Activated CD8-positive, alpha-beta memory T cell treated with anti-CD3 and anti-CD28 coated beads, Interleukin-2, amount 10 ng/mL, durations not matched to agents 7 days and 5 days (primary cell): ENCODE measurements at regions not wholly inside any gene's neighbourhood (a gene's known extent, or its start where the extent isn't known, plus 50 kb on each side); places are given as distances from the start of the nearest gene placed in this dataset.
"Not testable (repeated sequence)": the region's sequence is repeated elsewhere in the genome, so short reads cannot be mapped to it uniquely, and the experiment has no call there.

Source experiments
- ATAC-seq: fragments of 150-1000 bp; cut with Tn5 transposase; one replicate; pipeline ENCODE4 v1.10.0; 2021; ENCODE audit warnings: moderate library complexity
- CTCF ChIA-PET: fragments of 350-600 bp; sonication (Branson Sonifier 250); formaldehyde crosslinking; loops from one replicate; lab custom pipeline; 2021; ENCODE audit warnings: antibody characterized with exemption; lab: Charles Lee
- DNase-seq: peaks from one replicate; pipeline ENCODE4 v3.0.0-alpha.2; 2020
- H3K27ac Mint-ChIP-seq: one replicate; pipeline ENCODE4 v1.8.0; 2021; ENCODE audit warnings: mild to moderate bottlenecking, mixed read lengths
- H3K27me3 Mint-ChIP-seq: one replicate; pipeline ENCODE4 v1.8.0; 2021; ENCODE audit warnings: mixed read lengths
- H3K36me3 Mint-ChIP-seq: one replicate; pipeline ENCODE4 v1.8.0; 2021; ENCODE audit warnings: mild to moderate bottlenecking, mixed read lengths
- H3K4me1 Mint-ChIP-seq: one replicate; pipeline ENCODE4 v1.8.0; 2021; ENCODE audit warnings: mixed read lengths
- H3K4me3 Mint-ChIP-seq: one replicate; pipeline ENCODE4 v1.8.0; 2021; ENCODE audit warnings: mild to moderate bottlenecking, moderate library complexity, mixed read lengths
- H3K9me3 Mint-ChIP-seq: one replicate; pipeline ENCODE4 v1.8.0; 2022; ENCODE audit warnings: low read depth, mixed read lengths

DNA sequence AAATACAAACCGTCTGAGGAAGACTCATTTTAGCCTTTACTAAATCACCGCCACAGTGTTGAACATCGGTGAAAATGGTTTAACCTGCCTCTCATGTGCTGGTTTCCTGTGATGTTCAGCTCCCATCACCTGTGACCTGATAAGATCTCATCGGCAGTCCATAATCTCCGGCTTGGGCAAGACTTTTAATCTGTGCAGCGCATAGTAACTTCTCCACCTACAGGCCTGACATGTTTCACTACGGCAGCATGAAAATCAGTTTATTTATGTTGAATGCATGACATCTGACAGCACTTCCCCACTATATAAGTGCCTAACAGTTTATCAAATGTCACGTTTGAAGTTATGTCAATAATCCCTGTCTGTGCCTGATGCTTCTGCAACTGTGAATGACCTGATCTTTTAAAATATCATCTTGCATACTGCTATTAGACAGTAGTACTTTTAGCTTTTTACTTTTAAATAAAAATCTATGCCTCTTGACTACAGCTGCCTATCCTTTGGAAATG lies 1919.8 kb upstream of the AGA start:
- no peaks in the 10 kb centered on the region for H3K4me1 Mint-ChIP-seq
- DNase-seq (no peak), ATAC-seq (no peak)
- H3K27me3 Mint-ChIP-seq: no peaks in the 10 kb centered on the region
- CTCF ChIA-PET: no interaction called here
- no peak overlapping the region for H3K4me3 Mint-ChIP-seq
- H3K27ac Mint-ChIP-seq: no peak overlapping the region
- no peaks in the 10 kb centered on the region for H3K36me3 Mint-ChIP-seq
- peaks cover 3% of the 10 kb centered on the region for H3K9me3 Mint-ChIP-seq

DNA sequence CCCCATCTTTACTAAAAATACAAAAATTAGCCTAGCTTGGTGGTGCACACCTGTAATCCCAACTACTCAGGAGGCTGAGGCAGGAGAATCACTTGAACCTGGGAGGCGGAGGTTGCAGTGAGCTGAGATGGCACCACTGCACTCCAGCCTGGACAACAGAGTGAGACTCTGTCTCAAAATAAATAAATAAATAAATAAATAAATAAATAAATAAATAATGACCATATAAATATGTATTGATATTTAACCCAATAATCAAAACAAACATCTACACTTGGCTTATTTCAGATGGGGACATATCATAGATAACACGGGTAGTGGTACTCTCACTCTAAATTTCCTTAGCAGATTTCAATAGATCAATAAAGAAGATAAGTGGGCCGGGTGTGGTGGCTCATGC lies 1923.7 kb upstream of the AGA start:
- not testable (repeated sequence) for H3K27ac Mint-ChIP-seq

DNA sequence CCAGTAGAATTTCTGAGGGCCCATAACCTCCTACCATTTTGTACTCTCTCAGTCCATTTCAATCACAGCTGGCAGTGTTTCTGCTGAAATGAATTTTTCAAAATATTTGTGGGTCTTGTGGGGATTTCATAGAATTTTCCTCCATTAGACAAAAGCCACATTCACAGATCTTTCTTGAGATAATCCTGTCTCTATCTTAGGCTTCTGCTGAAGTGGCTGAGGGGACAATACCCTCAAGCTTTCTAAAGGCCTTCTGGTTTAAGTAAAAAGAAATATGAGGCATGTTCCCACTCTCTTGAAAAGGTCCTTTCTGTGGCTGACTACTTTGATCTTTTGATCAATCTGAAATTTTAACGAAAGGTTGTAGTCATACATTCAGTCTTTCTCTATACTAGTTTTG lies 1930.0 kb upstream of the AGA start:
- Mint-ChIP-seq H3K27ac (no peak overlapping the region), H3K4me3 (no peak overlapping the region), H3K4me1 (no peaks in the 10 kb centered on the region), H3K36me3 (no peaks in the 10 kb centered on the region), H3K9me3 (peaks cover 5% of the 10 kb centered on the region), H3K27me3 (no peaks in the 10 kb centered on the region)
- CTCF ChIA-PET: no interaction called here
- DNase-seq (no peak), ATAC-seq (no peak)

More for the DNA sequence above, 1923.7 kb upstream of the AGA start:
- DNase-seq, H3K4me1 Mint-ChIP-seq, CTCF ChIA-PET, H3K9me3 Mint-ChIP-seq, H3K27me3 Mint-ChIP-seq, H3K4me3 Mint-ChIP-seq, ATAC-seq, H3K36me3 Mint-ChIP-seq: not testable (repeated sequence)

DNA sequence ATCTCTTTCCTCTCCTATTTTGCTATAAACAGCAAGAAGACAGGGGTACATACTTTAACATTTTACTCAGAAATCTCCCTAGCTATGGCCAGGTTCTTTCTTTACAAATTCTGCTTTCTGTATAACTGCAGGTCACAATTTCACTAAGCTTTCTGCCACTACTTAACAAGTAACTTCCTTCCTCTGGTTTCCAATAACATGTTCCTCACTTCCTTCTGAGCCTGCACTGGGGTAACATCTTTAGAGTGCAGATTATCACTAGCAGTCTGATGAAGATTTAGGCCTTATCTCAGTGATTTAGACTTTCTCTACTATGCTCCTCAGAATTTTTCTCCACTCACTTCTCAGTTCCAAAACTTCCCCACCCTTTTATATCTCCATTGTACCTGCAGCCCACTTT lies 1930.5 kb upstream of the AGA start:
- Mint-ChIP-seq H3K9me3 (peaks cover 5% of the 10 kb centered on the region), H3K4me3 (no peak overlapping the region), H3K27me3 (no peaks in the 10 kb centered on the region), H3K36me3 (no peaks in the 10 kb centered on the region), H3K27ac (no peak overlapping the region), H3K4me1 (no peaks in the 10 kb centered on the region)
- DNase-seq (no peak), ATAC-seq (no peak)
- CTCF ChIA-PET: no interaction called here

DNA sequence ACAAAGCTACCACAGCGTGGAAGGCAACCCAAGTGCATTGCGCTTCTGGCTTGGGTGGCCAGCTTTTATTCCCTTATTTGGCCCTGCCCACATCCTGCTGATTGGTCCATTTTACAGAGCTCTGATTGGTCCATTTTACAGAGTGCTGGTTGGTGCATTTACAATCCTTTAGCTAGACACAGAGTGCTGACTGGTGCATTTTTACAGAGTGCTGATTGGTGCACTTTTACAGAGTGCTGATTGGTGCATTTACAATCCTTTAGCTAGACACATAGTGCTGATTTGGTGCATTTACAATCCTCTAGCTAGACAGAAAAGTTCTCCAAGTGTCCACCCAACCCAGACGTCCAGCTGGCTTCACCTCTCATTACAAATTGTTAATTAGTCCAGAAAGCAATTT lies 1936.6 kb upstream of the AGA start:
- H3K36me3 Mint-ChIP-seq, CTCF ChIA-PET, H3K4me3 Mint-ChIP-seq, H3K27ac Mint-ChIP-seq, H3K9me3 Mint-ChIP-seq, DNase-seq, H3K4me1 Mint-ChIP-seq, ATAC-seq, H3K27me3 Mint-ChIP-seq: not testable (repeated sequence)

DNA sequence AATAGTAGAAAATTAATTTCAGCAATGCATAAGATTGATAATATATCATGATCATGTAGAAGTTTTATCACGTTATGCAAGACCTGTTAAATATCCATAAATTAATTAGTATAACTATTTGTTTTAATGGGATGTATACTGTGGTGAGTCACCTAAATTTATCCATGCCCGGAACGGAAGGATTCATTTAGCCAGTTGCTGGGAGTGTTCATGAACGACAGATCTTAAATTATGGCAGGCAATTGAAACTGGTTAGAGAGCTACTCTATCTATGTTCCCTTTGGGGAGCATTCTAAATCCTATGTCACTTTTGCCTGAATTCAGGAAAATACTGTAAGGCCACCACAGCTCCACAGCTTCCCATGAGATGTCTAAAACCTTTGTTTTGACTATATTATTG lies 1950.5 kb upstream of the AGA start:
- CTCF ChIA-PET: no interaction called here
- H3K27ac Mint-ChIP-seq: no peak overlapping the region
- no peaks in the 10 kb centered on the region for H3K27me3 Mint-ChIP-seq
- H3K36me3 Mint-ChIP-seq: no peaks in the 10 kb centered on the region
- peaks cover 16% of the 10 kb centered on the region for H3K9me3 Mint-ChIP-seq
- no peaks in the 10 kb centered on the region for H3K4me1 Mint-ChIP-seq
- H3K4me3 Mint-ChIP-seq: no peak overlapping the region
- ATAC-seq (no peak), DNase-seq (no peak)

DNA sequence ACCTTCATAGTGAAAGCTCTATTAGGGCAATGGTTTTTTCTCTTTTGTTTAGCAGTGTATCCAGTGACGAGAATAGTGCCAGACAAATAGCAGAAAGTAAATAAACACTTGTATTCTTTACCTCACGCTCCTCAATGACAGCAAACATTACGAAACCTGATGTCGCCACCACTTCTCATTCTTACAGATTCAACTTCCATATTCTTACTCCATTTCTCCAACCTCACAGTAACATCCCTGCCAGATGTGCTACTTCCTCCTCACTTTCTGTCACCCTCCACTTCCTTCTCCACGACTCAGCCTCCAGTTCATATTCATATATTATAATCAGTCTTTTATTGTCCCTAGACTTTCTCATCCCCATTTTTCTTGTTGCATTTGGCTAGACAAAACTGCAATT lies 1956.2 kb upstream of the AGA start:
- DNase-seq: no peak
- Mint-ChIP-seq H3K4me3 (no peak overlapping the region), H3K4me1 (no peaks in the 10 kb centered on the region), H3K27ac (no peak overlapping the region), H3K36me3 (no peaks in the 10 kb centered on the region), H3K27me3 (no peaks in the 10 kb centered on the region), H3K9me3 (peaks cover 10% of the 10 kb centered on the region)
- CTCF ChIA-PET: no interaction called here
- no peak for ATAC-seq

DNA sequence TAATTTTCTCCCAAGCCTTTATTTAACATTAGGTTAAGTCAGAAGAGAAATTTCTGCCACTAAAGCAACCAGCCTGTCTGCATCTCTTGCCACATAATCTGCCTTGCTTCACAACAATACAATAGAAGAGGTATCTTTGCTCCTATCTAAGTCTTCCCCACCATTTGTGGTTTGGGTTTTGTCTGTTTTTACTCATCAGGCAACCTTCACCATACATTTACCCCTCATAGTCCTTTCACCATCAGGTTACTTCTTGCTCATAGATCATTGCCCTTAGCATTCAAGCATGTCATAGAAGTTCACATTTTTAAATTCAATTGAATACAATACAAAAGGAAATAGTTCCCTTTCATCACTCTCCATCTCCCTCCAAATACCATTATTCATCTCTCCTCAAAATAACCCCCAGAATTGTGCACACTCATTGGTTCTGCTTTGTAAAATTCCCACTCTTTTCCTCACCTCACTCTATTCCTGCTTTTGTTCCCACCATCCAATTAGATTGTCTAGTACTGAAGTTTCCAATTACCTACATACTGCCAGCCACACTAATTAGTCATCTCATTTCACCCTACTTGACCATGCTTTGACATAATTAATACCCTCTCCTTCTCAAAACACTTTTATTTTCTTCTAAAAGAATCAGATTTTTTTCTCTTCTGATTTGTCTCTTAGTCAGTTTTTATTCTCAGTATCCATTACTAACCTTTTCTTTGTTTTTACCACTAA lies 1957.0 kb upstream of the AGA start:
- H3K27me3 Mint-ChIP-seq: no peaks in the 10 kb centered on the region
- CTCF ChIA-PET: no interaction called here
- DNase-seq (no peak), ATAC-seq (no peak)
- no peak overlapping the region for H3K4me3 Mint-ChIP-seq
- H3K4me1 Mint-ChIP-seq: no peaks in the 10 kb centered on the region
- no peak overlapping the region for H3K27ac Mint-ChIP-seq
- H3K36me3 Mint-ChIP-seq: no peaks in the 10 kb centered on the region
- peaks cover 10% of the 10 kb centered on the region for H3K9me3 Mint-ChIP-seq

DNA sequence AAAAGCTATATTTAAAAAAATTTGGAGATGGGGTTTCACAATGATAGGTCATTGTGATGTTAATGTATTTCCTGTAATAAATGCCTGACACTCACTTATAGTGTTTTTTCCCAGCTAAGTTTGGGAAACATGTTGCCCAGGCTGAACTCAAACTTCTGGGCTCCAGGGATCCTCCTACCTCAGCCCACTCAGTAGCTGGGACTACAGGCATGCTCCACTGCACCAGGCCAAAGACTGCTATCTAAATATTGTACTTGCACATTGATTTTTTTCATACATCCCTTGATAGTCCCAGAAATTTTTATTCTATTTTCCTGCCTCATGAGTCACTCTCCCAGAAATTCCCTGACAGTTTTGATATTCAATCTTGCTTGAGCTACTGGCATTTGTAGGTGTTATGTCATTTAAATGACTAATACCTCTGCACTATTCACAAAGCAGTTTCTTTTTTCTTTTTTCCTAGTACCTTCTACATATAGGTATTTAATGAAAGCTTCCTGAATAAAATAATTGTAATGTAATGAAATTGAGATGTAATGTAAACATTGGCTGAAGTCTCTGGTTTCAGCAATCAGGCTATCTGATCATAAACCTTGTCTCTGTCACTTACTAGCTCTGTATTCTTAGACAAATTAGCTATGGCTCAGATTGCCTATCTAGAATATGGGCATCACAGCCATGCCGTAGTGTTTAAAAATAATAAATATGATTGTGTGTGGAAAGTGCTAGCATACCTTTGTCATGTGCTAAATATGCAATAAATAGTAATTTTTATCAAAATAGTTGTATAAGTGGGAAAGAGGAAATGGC lies 1973.0 kb upstream of the AGA start:
- no peak for ATAC-seq
- Mint-ChIP-seq H3K4me3 (no peak overlapping the region), H3K9me3 (peaks cover 15% of the 10 kb centered on the region), H3K4me1 (no peaks in the 10 kb centered on the region), H3K36me3 (no peaks in the 10 kb centered on the region), H3K27me3 (no peaks in the 10 kb centered on the region), H3K27ac (no peak overlapping the region)
- no peak for DNase-seq
- CTCF ChIA-PET: no interaction called here

DNA sequence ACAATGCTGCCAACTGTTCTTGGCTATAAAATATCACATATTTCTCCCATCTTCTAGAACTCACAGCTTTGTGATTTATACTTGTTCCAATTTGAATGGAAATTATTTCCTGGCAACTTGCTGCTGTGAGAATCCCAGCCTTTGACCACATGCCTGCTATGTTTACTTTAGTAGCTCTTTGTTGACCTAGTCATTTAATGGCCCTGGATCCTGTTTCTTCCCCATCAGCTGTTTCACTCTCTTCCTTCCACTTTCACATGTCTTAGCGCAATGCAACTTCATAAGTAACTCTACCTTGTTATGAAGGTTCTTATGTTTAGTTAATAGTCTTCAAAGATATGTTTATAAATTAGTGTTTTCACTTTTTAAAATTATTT lies 1973.6 kb upstream of the AGA start:
- peaks cover 15% of the 10 kb centered on the region for H3K9me3 Mint-ChIP-seq
- DNase-seq (no peak), ATAC-seq (no peak)
- no peak overlapping the region for H3K4me3 Mint-ChIP-seq
- CTCF ChIA-PET: no interaction called here
- H3K4me1 Mint-ChIP-seq: no peaks in the 10 kb centered on the region
- no peak overlapping the region for H3K27ac Mint-ChIP-seq
- no peaks in the 10 kb centered on the region for H3K36me3 Mint-ChIP-seq
- no peaks in the 10 kb centered on the region for H3K27me3 Mint-ChIP-seq

DNA sequence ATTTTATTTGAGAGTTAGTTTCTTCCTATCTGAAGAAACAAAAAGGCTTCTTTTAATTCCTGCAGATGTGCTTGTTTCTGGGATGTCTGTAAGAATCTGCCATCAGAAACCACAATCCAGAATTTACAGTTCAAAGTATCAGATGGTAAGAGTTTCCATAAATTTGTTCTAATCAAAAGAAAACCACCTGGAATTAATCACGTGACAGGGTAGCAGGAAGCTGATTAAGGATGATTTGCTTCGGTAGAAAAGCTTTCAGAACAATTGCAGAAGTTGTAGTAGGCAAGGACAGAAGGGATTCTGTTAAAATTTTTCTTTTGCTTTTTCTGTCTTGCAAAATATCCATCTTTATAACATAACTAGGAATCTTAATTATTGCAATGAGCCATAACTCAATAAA lies 1975.1 kb upstream of the AGA start:
- CTCF ChIA-PET: no interaction called here
- Mint-ChIP-seq H3K4me3 (no peak overlapping the region), H3K9me3 (peaks cover 15% of the 10 kb centered on the region), H3K36me3 (no peaks in the 10 kb centered on the region), H3K4me1 (no peaks in the 10 kb centered on the region), H3K27me3 (no peaks in the 10 kb centered on the region), H3K27ac (no peak overlapping the region)
- ATAC-seq (no peak), DNase-seq (no peak)

DNA sequence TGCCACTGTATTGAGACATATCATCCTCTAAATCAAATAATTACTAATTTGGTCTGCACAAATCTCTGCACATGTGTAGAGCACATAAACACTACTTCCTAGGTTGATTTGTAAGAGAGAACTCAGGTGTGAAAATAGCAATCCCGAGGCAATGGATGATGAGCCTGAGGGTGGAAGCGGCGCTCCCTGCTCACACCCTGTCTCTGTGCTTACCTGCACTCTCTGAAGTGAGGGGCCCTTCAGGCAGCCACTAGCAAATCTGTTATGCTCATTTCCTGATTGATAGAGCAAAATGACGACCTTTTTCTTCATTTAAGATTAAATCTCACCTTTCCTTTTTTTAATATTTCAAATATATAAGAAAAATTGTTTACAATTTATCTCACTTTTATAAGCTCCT lies 1995.7 kb upstream of the AGA start:
- Mint-ChIP-seq H3K9me3 (peaks cover 6% of the 10 kb centered on the region), H3K4me3 (no peak overlapping the region), H3K36me3 (no peaks in the 10 kb centered on the region), H3K27ac (no peak overlapping the region), H3K4me1 (no peaks in the 10 kb centered on the region), H3K27me3 (no peaks in the 10 kb centered on the region)
- DNase-seq (no peak), ATAC-seq (no peak)
- CTCF ChIA-PET: no interaction called here

DNA sequence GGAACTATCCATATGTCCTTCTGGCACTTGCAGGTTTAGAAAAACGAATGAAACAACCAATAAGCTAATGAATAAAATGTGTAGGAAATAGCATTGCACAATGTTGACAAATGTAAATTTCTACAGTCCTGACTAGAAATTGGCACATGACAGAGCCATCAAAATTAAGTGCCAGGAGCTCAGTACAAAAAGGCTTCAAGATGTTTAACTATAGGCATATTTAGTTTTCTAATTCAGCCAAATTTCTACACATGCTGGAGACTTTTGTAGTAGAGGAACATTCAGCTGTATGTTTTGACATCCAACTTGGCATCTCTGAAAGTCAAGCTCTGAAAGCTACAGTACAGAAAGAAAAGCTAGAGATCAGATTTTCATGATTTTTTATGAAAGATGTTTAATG lies 1999.4 kb upstream of the AGA start:
- CTCF ChIA-PET: no interaction called here
- DNase-seq (no peak), ATAC-seq (no peak)
- Mint-ChIP-seq H3K27me3 (no peaks in the 10 kb centered on the region), H3K27ac (no peak overlapping the region), H3K4me1 (no peaks in the 10 kb centered on the region), H3K4me3 (no peak overlapping the region), H3K9me3 (peaks cover 5% of the 10 kb centered on the region), H3K36me3 (no peaks in the 10 kb centered on the region)

DNA sequence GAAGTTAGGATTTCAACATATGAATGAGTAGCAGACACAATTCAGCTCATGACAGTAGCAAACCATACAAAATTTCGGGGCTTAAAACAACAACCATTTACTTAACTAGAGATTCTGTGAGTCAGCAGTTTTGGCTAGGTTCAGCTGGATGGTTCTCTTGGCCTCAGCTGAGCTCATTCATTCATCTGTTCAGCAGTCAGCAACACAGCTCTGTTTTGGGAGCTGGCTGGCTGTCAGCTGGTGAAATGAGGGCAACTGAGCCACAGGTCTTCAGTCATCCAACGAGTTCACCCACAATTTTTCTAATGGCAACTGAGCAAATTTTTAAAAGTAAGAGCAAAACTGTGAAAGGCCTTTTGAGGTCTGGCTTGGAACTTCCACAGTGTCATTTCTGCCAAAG lies 2005.1 kb upstream of the AGA start:
- Mint-ChIP-seq H3K4me1 (no peaks in the 10 kb centered on the region), H3K27me3 (no peaks in the 10 kb centered on the region)

More for the DNA sequence above, 2005.1 kb upstream of the AGA start:
- DNase-seq: no peak
- no peak for ATAC-seq
- Mint-ChIP-seq H3K27ac (no peak overlapping the region), H3K9me3 (no peaks in the 10 kb centered on the region), H3K4me3 (no peak overlapping the region), H3K36me3 (no peaks in the 10 kb centered on the region)
- CTCF ChIA-PET: no interaction called here
